NOMO-1 treated with dmso at 0.1 percent for 144 hours (cell line): ENCODE measurements at regions not wholly inside any gene's neighbourhood (a gene's known extent, or its start where the extent isn't known, plus 50 kb on each side); places are given as distances from the start of the nearest gene placed in this dataset.
"Not testable (repeated sequence)": the region's sequence is repeated elsewhere in the genome, so short reads cannot be mapped to it uniquely, and the experiment has no call there.

Source experiments
- DNase-seq: peaks from one replicate; lab custom pipeline; 2025; ENCODE audit not compliant: unreplicated experiment; lab: John Stamatoyannopoulos, UW

DNA sequence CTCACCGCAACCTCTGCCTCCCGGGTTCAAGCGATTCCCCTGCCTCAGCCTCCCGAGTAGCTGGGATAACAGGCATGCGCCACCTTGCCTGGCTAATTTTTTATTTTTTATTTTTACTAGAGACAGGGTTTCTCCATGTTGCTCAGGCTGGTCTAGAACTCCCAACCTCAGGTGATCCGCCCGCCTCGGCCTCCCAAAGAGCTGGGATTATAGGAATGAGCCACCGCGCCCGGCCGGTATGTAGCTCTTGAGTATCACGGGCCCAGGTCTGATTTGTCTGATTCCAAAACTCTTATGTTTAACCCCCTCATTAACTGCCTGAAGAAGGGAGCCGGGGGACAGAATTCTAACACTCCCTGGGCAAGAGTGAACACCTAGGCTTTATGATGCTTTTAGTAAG is 91.7 kb upstream of the OLIG2 start:
- not testable (repeated sequence) for DNase-seq

DNA sequence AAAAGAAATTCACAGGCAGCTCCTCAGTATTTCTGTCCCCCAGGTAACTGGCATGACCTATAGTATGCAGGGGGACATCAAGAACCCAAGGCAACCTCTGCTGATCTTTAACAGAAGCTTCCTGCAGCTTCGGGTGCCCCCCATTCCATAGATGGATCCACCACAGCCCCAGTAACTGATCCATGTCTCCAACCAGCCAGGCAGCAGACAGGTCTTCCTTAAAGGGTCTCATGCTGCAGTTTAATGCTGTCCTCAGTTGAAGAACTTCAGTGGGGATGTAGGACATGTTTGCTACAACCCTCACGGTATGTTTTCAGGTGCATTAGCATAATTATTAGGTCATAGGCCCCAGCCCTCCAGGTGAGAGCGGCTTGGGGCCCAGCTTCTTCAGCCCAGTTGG is 90.9 kb upstream of the OLIG2 start:
- DNase-seq = no peak

DNA sequence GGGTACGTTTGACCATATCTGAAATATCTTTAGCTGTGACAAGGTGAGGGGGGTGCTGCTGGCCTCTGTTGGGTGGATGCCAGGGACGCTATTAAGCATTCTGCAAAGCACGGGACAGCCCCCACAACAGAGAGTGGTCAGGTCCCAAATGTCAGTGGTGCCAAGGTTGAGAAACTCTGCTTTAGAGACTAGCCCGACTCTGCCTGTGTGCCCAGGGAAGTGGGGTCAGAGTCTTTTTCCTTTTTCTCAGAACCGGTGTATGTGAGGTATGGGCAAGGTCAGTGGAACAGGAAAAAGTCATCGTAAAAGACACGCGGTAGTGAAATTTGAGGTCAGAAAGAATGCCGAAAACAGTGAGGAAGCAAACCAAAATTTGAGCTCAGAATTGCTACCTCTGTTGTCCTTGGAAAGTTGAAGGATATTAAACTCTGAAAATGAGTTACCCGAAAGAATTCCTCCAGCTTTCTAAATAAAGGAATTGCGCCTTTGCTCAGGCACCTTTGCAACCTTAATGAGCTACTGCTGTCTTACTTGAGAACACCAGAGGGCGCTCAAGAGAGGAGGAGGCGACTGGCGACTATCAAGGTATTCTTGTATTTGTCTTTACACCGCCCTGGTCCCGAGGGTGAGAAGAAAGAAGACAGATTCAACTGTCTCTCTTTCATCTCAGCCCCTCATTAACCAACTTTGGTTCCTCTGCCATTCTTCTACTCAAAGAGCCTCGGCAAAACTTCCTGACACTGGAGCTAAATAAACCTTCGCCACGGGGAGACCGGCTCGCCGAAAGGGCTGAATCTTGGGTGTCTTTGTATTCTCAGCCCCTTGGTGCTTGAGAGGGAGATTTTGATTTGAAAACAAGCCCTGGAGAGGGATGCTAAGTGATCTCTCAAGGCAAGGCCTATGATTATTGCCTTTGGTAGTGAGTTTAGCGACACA is 85.4 kb upstream of the OLIG2 start:
- peak; percentile 16 for DNase-seq

DNA sequence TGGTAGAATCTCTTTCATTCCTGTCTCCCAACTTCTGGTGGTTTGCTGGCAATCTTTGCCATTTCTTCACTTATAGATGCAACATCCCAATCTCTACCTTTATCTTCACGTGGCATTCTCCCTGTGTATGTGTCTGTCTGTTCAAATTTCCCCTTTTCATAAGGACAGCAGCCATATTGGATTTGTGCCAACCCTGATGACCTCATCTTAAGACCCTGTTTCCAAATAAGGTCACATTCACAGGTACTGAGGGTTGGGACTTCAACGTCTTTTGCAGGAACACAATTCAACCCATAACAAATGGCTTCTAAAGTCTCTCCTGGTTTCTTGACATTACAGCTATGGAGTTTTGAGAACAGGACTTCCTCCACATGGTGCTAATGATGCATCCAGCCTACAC is 84.5 kb upstream of the OLIG2 start:
- no peak for DNase-seq

DNA sequence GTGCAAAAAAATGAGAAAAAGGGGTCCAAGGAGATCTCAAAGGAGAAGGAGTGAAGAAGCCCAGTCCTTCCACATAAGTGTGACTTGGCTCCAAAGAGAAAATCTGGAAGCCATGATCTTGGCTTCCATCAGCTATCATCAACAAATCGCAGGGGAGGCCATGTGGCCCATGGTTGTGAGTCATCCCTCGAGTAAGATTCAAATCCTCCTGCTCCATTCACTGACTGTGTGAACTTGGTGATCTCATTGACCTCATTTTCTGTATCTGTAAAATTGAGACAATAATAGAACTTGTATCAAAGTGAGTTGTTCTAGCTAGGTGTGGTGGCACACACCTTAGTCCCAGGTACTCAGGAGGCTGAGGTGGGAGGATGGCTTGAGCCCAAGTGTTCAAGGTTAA is 79.1 kb upstream of the OLIG2 start:
- DNase-seq = no peak

DNA sequence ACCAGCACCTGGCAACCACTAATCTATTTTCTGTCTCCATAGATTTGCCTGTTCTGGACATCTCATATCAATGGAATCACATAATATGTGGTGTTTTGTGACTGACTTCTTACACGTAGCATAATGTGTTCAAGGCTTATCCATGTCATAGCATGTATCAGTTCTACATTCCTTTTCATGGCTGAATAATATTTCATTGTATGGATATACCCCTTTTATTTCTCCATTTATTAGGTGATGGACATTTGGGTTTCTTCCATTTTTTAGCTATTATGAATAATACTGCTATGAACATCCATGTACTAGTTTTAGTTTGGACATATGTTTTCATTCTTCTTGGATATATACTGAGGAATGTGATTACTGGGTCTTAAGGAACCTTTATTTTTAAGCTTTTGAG is 78.0 kb upstream of the OLIG2 start:
- DNase-seq = no peak

DNA sequence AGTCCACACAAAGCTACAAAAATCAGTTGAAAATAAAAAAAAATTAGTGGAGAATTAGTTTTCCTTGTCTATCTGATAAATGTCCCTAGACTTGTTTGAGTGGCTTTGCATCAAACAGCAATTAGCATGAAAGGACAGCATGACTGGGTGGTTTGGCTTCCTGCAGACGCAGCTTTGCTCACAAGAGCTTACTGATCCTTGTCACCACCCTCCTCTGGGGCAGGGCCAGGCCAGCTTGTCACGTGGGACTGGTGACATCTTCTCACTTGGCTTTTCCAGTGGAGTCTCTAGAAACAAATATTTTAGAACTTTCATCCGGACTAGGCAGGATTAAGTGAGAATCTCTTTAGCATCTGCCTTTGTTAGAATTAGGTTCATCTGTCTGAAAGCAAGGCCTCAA is 76.0 kb upstream of the OLIG2 start:
- DNase-seq = no peak

DNA sequence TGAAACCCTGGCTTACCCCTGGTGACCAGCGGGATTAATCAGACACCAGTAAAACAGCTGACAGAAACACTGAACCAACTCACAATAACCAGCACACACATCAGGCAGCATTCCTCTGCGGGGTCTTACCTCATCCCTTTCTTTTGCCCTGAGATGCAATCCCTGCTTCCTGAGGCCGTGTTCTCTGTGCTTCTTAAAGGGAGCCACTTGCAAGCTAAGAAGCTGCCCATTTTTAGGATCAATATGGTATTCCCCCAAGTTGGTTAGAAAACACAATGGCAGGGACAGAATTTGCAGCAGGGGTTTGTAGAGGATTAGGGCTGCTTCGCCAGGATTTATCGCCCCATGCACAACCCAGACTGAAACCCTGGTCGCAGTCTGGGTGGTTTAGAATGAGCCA is 74.7 kb upstream of the OLIG2 start:
- DNase-seq = no peak

DNA sequence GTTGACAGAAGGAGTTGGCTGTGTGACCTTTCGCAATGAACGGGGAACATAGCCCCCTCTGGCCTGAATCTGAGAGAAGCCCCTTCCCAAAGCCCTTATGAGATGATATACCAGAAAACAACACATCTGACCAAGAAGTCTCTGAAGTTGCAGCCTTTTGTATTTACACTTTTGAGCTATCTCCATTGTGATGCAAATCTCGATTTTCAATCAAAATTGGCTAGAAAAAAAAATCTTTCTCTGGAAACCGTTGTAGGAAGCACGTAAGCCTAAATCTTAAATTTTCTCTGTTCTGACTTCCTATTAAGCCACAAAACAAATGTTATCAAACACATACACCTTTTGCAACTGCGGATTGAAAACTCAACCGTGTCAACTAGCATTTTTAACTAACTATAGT is 71.4 kb upstream of the OLIG2 start:
- DNase-seq = no peak

DNA sequence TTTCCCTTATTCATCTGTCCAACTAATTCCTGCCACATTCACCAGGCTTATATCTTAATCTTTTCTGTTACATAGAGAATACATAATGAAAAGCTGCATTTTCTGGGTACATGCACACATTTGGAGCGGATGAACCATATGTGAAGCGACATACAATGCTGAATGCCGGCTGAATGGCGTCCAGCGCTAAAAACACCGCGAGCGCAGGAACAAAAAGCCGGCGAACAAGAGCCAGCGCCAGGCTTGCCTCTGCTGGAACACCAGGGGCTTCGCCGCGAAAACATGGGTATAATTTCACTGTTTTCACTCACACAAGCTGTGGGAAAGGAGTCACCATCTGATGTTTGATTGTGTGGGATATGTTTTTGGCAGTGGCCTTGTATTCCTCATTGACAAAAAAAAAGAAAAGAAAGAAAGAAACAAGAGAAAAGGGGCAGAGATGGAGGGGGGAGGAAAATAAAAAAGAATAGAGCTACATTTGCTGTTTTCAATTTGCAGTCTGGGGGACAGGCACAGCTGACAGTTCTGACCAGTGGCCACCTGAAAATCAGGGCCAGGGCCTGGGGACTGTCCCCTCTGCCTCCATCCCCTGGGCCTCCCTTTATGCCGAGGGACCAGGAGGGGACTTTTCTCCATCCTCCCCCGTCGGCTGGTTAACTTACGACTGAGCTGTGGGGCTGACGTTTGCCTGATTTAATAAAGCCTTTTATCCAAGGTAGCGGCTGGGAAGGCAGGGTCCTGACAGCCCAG is 70.2 kb upstream of the OLIG2 start:
- no peak for DNase-seq

DNA sequence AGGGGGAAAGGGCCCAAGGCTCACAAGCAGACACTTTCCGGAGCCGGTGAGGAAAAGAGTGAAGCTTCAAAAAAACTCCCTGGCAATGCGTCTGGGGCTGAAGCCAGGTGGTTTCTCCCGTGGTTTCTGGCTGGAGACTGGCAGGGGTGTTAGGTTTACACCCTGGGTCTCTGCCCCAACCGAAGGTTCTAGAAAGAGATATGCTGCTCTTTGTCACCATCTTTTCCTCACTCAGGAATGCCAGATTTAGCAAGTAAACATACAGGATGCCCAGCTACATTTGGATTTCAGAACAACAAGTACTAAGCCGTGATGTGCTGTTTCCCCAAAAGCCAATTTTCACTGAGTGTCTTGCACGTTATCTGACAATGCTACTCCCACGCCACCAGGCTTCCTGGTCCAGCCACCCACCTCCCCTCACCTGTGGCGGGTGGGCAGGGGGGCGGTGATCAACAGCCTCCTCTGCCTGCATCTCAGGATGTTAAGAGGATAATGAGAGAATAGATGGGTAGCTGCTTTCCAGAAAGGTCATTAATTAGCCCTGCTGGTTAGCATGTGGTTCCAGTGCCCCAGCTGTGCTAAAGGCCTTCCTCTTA is 69.6 kb upstream of the OLIG2 start:
- DNase-seq = no peak

DNA sequence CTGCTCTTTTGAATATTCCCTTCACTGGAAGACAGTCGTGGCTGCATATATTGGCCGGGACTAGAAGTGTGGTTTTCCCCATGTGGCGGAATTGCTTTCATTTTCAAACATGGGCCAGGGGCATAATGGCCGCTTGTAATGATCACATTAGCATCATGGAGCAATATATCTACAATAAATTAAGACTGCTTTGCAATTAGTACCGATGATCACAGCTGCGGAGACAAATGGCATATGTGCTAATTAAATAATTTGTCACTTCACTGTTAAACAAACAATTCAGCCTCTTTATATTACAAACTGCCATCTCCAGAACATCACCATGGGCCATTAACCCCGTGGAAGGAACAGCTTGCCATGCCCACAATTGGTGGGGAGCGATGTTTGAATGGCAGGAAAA is 68.2 kb upstream of the OLIG2 start:
- DNase-seq = no peak

DNA sequence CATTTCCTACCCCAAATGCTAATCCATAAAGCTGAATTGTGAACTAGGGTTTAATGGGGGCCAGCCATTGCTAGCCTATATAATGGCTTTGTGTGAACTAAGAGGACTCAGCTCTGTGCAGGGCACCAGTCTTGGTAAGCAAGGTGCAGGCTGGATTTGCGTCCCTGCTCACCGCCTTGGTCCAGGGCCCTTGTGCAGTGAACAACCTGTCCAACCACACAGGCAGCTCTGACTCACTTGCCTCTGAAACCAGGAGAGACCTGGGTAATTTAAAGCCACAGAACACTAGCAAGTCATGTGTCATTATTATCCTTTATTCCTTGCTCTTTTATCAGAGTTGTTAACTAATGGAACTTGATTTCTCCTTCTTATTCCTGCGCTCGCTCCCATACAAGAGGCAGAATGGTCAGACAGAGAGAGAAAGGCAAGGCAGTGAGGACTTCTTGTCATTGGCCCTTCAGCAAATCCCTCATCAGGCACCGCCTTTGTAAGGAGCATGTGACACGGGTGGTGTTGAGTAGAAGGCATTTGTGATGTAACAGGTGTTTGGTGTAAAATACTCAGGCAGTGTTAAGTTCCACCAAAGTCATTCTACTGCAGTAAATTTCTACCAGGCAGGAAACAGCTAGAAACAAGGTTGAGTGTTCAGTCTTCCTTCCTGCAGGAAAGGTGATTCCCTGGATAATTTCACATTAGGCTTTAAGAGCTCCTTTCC is 67.3 kb upstream of the OLIG2 start:
- DNase-seq = no peak

DNA sequence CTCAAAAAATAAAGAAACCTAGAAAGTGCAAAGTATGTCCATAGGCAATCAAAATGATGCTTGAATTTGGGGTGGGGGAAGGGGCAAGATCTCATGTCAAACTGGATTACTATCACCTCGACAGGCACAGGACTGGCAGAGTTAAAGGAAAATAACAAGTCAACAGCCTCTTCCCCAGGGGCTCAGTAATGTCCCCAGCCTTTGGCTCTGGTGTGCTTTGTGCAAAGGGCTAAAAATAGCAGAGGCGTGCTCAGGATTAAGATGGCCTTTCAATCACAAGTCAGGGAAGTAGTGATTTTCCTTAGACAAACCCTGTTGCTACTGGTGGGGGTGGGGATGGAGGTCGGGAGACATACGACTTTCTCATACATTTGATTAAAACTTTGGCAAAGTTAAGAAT is 63.5 kb upstream of the OLIG2 start:
- DNase-seq = no peak

DNA sequence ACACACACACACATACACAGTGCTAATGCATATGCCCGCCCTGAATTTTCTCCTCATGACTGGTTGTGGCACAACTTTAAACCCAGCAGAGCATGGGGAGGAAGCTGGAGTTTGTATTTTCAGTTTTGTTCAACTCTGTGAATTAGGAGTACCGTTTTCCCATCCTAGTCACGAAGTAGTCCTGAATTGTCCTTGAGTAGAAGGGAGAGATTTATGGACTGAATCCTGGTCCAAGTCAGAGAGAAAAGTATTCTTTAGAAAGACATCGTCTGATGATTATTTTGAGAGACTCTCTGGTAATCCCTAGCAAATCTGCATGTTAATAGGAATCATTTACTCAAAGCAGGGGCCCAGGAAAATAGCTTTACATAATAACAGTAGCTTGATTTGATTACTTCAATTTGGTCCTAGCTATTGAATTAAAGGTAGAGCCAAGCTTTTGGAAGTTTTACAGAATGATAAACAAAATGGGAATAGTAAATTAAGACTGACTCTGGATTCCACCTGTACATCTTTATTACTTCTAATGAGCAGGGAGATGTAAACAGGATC is 60.5 kb upstream of the OLIG2 start:
- no peak for DNase-seq

DNA sequence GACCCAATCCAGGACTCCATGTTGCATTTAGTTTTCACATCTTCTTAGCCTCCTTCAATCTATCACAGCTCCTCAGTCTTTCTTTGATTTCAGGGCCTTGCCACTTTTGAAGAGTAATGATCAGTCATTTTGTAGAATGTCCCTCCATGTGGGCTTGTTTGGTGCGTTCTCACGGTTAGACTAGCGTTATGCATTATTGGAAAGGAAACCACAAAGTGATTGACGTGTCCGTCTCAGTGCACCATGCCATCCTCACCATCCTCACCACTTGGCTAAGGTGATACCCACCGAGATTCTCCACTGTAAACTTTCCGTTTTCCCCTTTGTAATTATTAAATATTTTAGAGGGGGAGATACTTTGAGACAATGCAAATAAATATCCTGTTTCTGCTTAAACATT is 59.6 kb upstream of the OLIG2 start:
- no peak for DNase-seq

DNA sequence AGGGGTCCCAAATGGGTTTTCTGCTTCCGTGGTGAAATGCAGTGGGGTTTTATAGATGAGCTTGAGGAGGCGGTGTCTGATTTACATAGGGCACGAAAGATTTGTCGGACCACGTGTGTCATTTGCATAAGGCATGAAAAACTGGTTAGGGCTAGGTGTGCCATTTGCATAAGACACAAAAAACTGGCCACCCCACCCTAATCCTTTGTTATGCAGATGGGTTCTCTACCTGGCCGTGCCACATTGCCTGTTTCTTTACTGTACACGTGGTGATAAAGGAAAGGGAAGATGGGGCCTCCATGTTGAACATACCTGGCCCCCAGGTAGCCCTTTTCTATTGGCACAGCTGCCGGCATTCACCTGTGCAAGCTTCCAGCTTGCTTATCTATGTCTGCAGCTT is 57.6 kb upstream of the OLIG2 start:
- DNase-seq = not testable (repeated sequence)

DNA sequence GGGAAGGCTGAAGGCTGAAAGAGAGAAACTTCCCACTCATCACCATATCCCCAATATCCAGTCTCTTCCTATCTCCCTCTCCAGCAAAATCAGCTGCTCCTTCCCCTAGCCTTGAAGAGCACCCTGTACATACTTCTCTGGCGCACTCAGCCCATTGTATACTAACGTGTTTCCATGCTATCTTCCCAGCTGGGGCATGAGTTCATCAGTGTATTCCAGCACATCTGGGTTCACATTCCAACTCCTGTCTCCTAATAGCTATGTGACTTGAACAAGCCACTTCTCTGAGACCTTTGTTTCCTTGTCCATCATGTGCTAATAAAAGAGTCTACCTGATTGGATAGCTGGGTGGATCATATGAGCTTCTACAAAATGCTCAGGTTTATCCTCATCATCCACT is 51.1 kb upstream of the OLIG2 start:
- DNase-seq = no peak

DNA sequence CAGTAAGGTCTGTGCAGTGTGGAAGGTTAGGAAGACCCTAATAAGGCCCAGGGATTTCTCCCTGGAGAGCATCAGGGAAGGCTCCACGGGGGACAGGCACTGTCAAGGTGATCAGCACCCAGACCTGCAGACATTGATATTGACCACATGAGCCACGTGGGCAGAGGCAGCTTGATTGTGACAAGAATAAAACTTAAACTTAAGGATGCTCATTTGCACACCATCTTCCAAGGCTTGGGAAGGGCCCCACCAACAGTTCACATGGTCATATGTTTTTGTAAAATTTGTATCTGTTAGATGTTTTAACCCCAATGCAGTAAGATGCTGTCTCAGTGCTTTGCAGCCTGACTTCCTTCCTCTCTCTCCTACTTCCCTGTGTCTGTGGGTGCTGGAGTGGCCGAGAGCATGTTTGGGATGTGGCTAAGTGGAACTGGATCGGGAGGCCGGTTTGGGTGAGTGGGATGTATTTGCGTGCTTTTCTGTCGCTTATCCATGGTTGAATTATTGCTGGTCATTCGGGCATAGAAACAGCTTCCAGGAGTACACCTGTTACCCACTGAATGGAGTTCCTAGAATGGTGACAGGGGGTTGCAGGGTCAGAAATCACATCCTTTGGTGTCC is 49.8 kb upstream of the OLIG2 start:
- no peak for DNase-seq
